GM12891 (cell line): ENCODE measurements at regions not wholly inside any gene's neighbourhood (a gene's known extent, or its start where the extent isn't known, plus 50 kb on each side); places are given as distances from the start of the nearest gene placed in this dataset.

ENCODE experiments used
- PAX5 ChIP-seq: IDR thresholded peaks from 2 replicates; pipeline ENCODE4 v1.6.1; 2011; ENCODE audit warnings: low read length, moderate library complexity, mild to moderate bottlenecking; ENCODE audit not compliant: insufficient read depth, severe bottlenecking
- POLR2A ChIP-seq: IDR thresholded peaks from 2 replicates; pipeline ENCODE4 v1.6.1; 2011; ENCODE audit warnings: low read depth, low read length, control low read depth
- POLR2AphosphoS5 ChIP-seq: IDR thresholded peaks from 2 replicates; pipeline ENCODE4 v1.6.1; 2011; ENCODE audit warnings: low read depth, low read length, control low read depth
- POU2F2 ChIP-seq: IDR thresholded peaks from 2 replicates; pipeline ENCODE4 v1.6.1; 2011; ENCODE audit warnings: low read depth, mild to moderate bottlenecking, control low read depth, low read length, moderate library complexity
- SPI1 ChIP-seq: IDR thresholded peaks from 2 replicates; pipeline ENCODE4 v1.6.1; 2011; ENCODE audit warnings: low read depth, low read length, control low read depth
- TAF1 ChIP-seq: IDR thresholded peaks from 2 replicates; pipeline ENCODE4 v1.6.1; 2011; ENCODE audit warnings: low read depth, low read length, control low read depth

DNA sequence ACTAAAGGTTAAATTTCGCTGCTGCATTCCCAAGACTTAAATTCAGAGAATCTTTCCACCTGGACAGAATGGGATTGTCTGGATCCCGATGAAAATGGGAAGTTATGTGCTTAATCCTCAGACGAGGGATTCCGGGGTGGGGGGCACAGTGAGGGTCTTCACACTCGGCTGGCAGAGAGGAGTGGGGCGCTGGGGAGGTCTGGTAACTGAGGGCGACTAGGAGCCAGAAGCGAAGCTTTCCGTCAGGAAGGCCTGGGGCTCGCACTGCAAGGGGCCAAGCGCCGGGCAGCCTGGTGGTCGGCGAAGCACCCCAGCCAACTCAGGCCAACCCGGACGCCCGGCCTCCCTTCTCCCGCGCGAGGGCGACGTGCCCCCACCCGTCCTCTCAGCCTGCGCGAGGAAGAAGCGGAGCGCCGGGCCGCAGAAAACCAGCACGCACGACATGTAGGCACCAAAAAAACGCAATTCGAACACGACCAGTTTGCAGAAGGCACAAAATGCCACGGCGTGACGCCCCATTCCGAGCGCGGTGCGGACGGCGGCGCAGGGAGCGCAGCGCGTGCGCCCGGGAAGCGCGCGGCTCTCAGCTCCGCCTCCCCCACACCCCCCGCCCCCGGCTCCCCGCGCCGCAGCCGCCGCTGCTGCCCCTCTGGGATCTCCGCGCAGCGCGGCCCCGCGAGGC lies 188.1 kb downstream of the ZEB2 start:
- no peak; the same call in 1 of the 2 replicates for TF ChIP-seq TAF1
- no peak for TF ChIP-seq POLR2A
- 0 out of 2 replicates have a peak, but pooled peaks have one; percentile 37 for TF ChIP-seq POLR2AphosphoS5
- TF ChIP-seq SPI1 = no peak
- no peak for TF ChIP-seq POU2F2
- TF ChIP-seq PAX5 = no peak
